K562 (cell line): ENCODE measurements at regions not wholly inside any gene's neighbourhood (a gene's known extent, or its start where the extent isn't known, plus 50 kb on each side); places are given as distances from the start of the nearest gene placed in this dataset.

Experiments
- CBX8 ChIP-seq: fragments of 200-600 bp; sonication (generic); IDR thresholded peaks from 2 replicates; pipeline ENCODE4 v1.6.1; 2012; ENCODE audit warnings: borderline replicate concordance, mixed run types, low read depth, mild to moderate bottlenecking, moderate library complexity, mixed read lengths, low read length, control low read depth, inconsistent platforms; ENCODE audit not compliant: poor library complexity, severe bottlenecking; ENCODE audit errors: extremely low read depth
- MYC ChIP-seq, 2 experiments: fragments of 250-450 bp in 1 of 2; sonication (Bioruptor Pico) in 1 of 2; IDR thresholded peaks; 2 replicates each; pipeline versions ENCODE4 v1.5.1 to v1.6.1; 2012 to 2021; ENCODE audit warnings: low read depth in 2 of 2, borderline replicate concordance in 1 of 2, improper control_type of control experiment in 1 of 2, low read length in 1 of 2, mild to moderate bottlenecking in 1 of 2, moderate library complexity in 1 of 2
- SMARCA4 ChIP-seq: fragments of 450-650 bp; IDR thresholded peaks from 2 replicates; pipeline ENCODE4 v1.6.1; 2016
- STAG1 ChIP-seq: sonication (generic); formaldehyde crosslinking; IDR thresholded peaks from 2 replicates; pipeline ENCODE4 v1.5.0; 2020; ENCODE audit warnings: missing genetic modification reagents, borderline replicate concordance
- TF ChIP-seq, protein P1 (sequence below): sonication (generic); formaldehyde crosslinking; IDR thresholded peaks from 2 replicates; pipeline ENCODE4 v1.9.0; 2022; ENCODE audit warnings: mild to moderate bottlenecking, missing genetic modification reagents

DNA sequence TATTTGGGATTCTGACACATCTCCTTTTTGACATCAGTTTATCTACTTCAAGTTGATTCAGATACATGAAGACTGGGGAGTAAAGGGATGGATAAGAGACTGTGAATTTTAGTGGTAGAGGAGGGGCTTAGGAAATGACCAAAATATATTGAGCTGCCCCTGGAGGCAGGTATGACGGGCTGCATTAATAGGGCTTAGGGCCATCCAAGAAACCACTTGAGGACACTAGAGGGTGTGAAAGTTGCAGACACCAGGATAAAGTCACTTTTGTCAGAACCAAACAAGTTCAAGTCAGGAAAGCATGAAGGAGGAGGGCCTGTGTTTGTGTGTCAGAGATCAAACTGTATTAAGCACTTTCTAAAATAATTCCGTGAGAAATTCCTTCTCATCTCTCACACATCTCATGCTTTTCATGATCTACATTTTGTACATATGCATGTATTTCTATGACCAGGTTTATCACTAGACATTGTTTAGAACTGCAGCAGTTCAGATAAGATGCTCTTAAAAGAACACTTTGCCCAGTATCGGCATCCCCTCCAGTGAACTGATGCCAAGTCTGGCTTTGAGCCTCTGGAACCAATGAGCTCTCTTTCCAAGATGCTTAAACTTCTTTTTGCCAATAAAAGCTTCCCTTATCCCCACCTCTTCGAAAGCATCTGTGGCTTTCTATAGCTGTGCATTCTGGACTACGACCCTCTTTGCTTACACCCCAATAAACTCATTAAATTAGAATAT, 136.9 kb downstream of the SLC38A1 start:
- TF ChIP-seq, protein P1, sequence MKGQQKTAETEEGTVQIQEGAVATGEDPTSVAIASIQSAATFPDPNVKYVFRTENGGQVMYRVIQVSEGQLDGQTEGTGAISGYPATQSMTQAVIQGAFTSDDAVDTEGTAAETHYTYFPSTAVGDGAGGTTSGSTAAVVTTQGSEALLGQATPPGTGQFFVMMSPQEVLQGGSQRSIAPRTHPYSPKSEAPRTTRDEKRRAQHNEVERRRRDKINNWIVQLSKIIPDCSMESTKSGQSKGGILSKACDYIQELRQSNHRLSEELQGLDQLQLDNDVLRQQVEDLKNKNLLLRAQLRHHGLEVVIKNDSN (CRISPR knock-in tag) = no peak
- TF ChIP-seq SMARCA4 (no peak), CBX8 (no peak), STAG1 (CRISPR knock-in tag) (no peak; the same call in 1 of the 2 replicates), MYC (IDR thresholded peaks at IDR 0.05; ENCODE audit: low read depth, low read length) (no peak), MYC (CRISPR knock-in tag; IDR thresholded peaks at IDR 0.05; ENCODE audit: borderline replicate concordance, low read depth) (no peak)
